ENCODE measurements at regions not wholly inside any gene's neighbourhood (a gene's known extent, or its start where the extent isn't known, plus 50 kb on each side); places are given as distances from the start of the nearest gene placed in this dataset.

- Histone ChIP-seq H3K4ac (ENCODE audit: low read depth in 1 of 2, low read length in 2 of 2) (no peak overlapping the region), H2AK5ac (ENCODE audit: low read length, severe bottlenecking) (no peak overlapping the region), H2BK15ac (ENCODE audit: low read depth, poor library complexity, severe bottlenecking) (no peak overlapping the region), H3K36me3 (ENCODE audit: control insufficient read depth in 1 of 2, insufficient read depth in 2 of 2, low read depth in 1 of 2, low read length in 2 of 2) (no peaks in the 10 kb centered on the region), H2BK5ac (ENCODE audit: low read depth, low read length, poor library complexity, severe bottlenecking) (no peak overlapping the region), H3K9ac (ENCODE audit: low read length) (no peak overlapping the region), H2BK120ac (ENCODE audit: low read depth, low read length) (no peak overlapping the region), H3K23ac (ENCODE audit: low read length in 2 of 2) (no peak overlapping the region), H2AFZ (ENCODE audit: low read depth, low read length) (no peak overlapping the region), H3K4me3 (ENCODE audit: insufficient read depth in 1 of 2, low read depth in 1 of 2, low read length in 2 of 2) (no peak overlapping the region), H3K4me1 (ENCODE audit: control insufficient read depth, insufficient read depth, low read depth, low read length) (no peaks in the 10 kb centered on the region), H4K91ac (ENCODE audit: low read length) (no peak overlapping the region), H3K4me2 (ENCODE audit: low read length, poor library complexity, severe bottlenecking) (no peak overlapping the region), H3K27ac (ENCODE audit: low read length, poor library complexity, severe bottlenecking) (no peak overlapping the region), H4K8ac (ENCODE audit: low read length) (no peak overlapping the region), H3K14ac (ENCODE audit: low read length in 2 of 2) (no peak overlapping the region), H3K27me3 (ENCODE audit: control insufficient read depth in 1 of 2, insufficient read depth in 1 of 2, low read length in 2 of 2) (peaks cover 9 to 15% of the 10 kb centered on the region in 2 experiments), H3K9me3 (ENCODE audit: control insufficient read depth, low read length) (no peaks in the 10 kb centered on the region), H2BK12ac (ENCODE audit: low read length in 2 of 2) (no peak overlapping the region), H3K18ac (ENCODE audit: low read depth in 1 of 2, low read length in 2 of 2) (no peak overlapping the region), H3K79me1 (replicated peaks; ENCODE audit: low read length, poor library complexity, severe bottlenecking) (no peaks in the 10 kb centered on the region)
- 88% methylated on average over 4 of the region's 4 CpGs for WGBS
- DNase-seq: no peak
These were observed 290.4 kb upstream of the PLXNA2 start for GRCh38 chr1:208534599-208534897.

GRCh38 chr1:208534979-208535378 lies 290.8 kb upstream of the PLXNA2 start:
- Histone ChIP-seq H2BK12ac (ENCODE audit: low read length in 2 of 2) (no peak overlapping the region), H2BK5ac (ENCODE audit: low read depth, low read length, poor library complexity, severe bottlenecking) (no peak overlapping the region), H3K79me1 (replicated peaks; ENCODE audit: low read length, poor library complexity, severe bottlenecking) (no peaks in the 10 kb centered on the region), H3K23ac (ENCODE audit: low read length in 2 of 2) (no peak overlapping the region), H3K9ac (ENCODE audit: low read length) (no peak overlapping the region), H3K36me3 (ENCODE audit: control insufficient read depth in 1 of 2, insufficient read depth in 2 of 2, low read depth in 1 of 2, low read length in 2 of 2) (no peaks in the 10 kb centered on the region), H3K14ac (ENCODE audit: low read length in 2 of 2) (no peak overlapping the region), H3K4ac (ENCODE audit: low read depth in 1 of 2, low read length in 2 of 2) (no peak overlapping the region), H2BK120ac (ENCODE audit: low read depth, low read length) (no peak overlapping the region), H3K27me3 (ENCODE audit: control insufficient read depth in 1 of 2, insufficient read depth in 1 of 2, low read length in 2 of 2) (peaks cover 9 to 15% of the 10 kb centered on the region in 2 experiments), H2AFZ (ENCODE audit: low read depth, low read length) (no peak overlapping the region), H3K4me3 (ENCODE audit: insufficient read depth in 1 of 2, low read depth in 1 of 2, low read length in 2 of 2) (no peak overlapping the region), H2BK15ac (ENCODE audit: low read depth, poor library complexity, severe bottlenecking) (no peak overlapping the region), H3K27ac (ENCODE audit: low read length, poor library complexity, severe bottlenecking) (no peak overlapping the region), H4K8ac (ENCODE audit: low read length) (no peak overlapping the region), H4K91ac (ENCODE audit: low read length) (no peak overlapping the region), H2AK5ac (ENCODE audit: low read length, severe bottlenecking) (no peak overlapping the region), H3K4me2 (ENCODE audit: low read length, poor library complexity, severe bottlenecking) (no peak overlapping the region), H3K18ac (ENCODE audit: low read depth in 1 of 2, low read length in 2 of 2) (no peak overlapping the region), H3K9me3 (ENCODE audit: control insufficient read depth, low read length) (no peaks in the 10 kb centered on the region), H3K4me1 (ENCODE audit: control insufficient read depth, insufficient read depth, low read depth, low read length) (no peaks in the 10 kb centered on the region)
- WGBS: 86% methylated on average over 3 of the region's 3 CpGs
- no peak for DNase-seq

DNA sequence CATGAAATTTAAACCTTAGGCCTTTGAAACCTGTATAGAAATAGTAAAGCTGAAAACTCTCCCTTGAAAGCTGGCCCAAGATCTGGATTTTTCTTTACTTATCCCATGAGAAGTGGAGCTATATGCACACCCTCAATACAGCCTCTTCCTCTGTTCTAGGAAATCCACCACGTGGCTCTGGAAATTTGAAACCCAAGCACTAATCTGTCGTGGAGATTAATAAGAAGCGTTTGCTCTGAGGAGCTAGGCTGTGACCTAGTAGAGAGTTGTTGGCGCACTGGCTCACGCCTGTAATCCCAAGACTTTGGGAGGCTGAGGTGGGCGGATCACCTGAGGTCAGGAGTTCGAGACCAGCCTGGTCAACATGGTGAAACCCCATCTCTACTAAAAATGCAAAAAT lies 291.3 kb upstream of the PLXNA2 start:
- 76% methylated on average over 7 of the region's 7 CpGs for WGBS
- no peak overlapping the region for H2BK12ac ChIP-seq (ENCODE audit: low read length in 2 of 2)
- H2BK15ac ChIP-seq (ENCODE audit: low read depth, poor library complexity, severe bottlenecking): no peak overlapping the region
- no peak overlapping the region for H2BK120ac ChIP-seq (ENCODE audit: low read depth, low read length)
- H3K9ac ChIP-seq (ENCODE audit: low read length): no peak overlapping the region
- H2AK5ac ChIP-seq (ENCODE audit: low read length, severe bottlenecking): no peak overlapping the region
- no peak overlapping the region for H3K23ac ChIP-seq (ENCODE audit: low read length in 2 of 2)
- H3K27ac ChIP-seq (ENCODE audit: low read length, poor library complexity, severe bottlenecking): no peak overlapping the region
- no peak overlapping the region for H3K18ac ChIP-seq (ENCODE audit: low read depth in 1 of 2, low read length in 2 of 2)
- H3K9me3 ChIP-seq (ENCODE audit: control insufficient read depth, low read length): no peaks in the 10 kb centered on the region
- H4K8ac ChIP-seq (ENCODE audit: low read length): no peak overlapping the region
- H3K4ac ChIP-seq (ENCODE audit: low read depth in 1 of 2, low read length in 2 of 2): no peak overlapping the region
- H2BK5ac ChIP-seq (ENCODE audit: low read depth, low read length, poor library complexity, severe bottlenecking): no peak overlapping the region
- no peak overlapping the region for H4K91ac ChIP-seq (ENCODE audit: low read length)
- H3K4me3 ChIP-seq (ENCODE audit: insufficient read depth in 1 of 2, low read depth in 1 of 2, low read length in 2 of 2): no peak overlapping the region
- H3K79me1 ChIP-seq (replicated peaks; ENCODE audit: low read length, poor library complexity, severe bottlenecking): no peaks in the 10 kb centered on the region
- no peaks in the 10 kb centered on the region for H3K36me3 ChIP-seq (ENCODE audit: control insufficient read depth in 1 of 2, insufficient read depth in 2 of 2, low read depth in 1 of 2, low read length in 2 of 2)
- no peaks in the 10 kb centered on the region for H3K4me1 ChIP-seq (ENCODE audit: control insufficient read depth, insufficient read depth, low read depth, low read length)
- H3K14ac ChIP-seq (ENCODE audit: low read length in 2 of 2): no peak overlapping the region
- no peak overlapping the region for H2AFZ ChIP-seq (ENCODE audit: low read depth, low read length)
- no peak overlapping the region for H3K4me2 ChIP-seq (ENCODE audit: low read length, poor library complexity, severe bottlenecking)
- no peak for DNase-seq
- peaks cover 9 to 12% of the 10 kb centered on the region in 2 experiments for H3K27me3 ChIP-seq (ENCODE audit: control insufficient read depth in 1 of 2, insufficient read depth in 1 of 2, low read length in 2 of 2)

DNA sequence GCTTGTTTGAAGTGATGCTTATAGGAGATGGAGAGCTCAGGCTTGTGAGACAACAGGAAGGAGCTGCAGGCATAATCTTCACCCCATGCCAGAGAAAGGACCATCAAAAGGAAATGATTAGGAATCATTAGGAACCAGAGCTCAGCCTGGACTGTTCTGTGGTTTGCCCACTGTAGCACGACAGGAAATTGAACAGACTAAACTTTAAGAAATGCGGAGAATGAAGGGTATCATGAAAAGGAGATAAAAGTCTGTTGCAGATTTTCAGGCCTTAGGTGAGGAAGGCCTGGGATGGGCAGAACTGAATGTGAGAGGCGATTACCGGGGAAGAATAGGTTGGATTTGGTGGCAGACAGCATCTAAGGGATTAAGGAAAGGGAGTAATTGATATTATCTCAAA lies 292.0 kb upstream of the PLXNA2 start:
- Histone ChIP-seq H4K8ac (ENCODE audit: low read length) (no peak overlapping the region), H2BK12ac (ENCODE audit: low read length in 2 of 2) (no peak overlapping the region), H3K27ac (ENCODE audit: low read length, poor library complexity, severe bottlenecking) (no peak overlapping the region), H3K36me3 (ENCODE audit: control insufficient read depth in 1 of 2, insufficient read depth in 2 of 2, low read depth in 1 of 2, low read length in 2 of 2) (no peaks in the 10 kb centered on the region), H2BK120ac (ENCODE audit: low read depth, low read length) (no peak overlapping the region), H3K4me3 (ENCODE audit: insufficient read depth in 1 of 2, low read depth in 1 of 2, low read length in 2 of 2) (no peak overlapping the region), H3K4me1 (ENCODE audit: control insufficient read depth, insufficient read depth, low read depth, low read length) (no peaks in the 10 kb centered on the region), H3K4me2 (ENCODE audit: low read length, poor library complexity, severe bottlenecking) (no peak overlapping the region), H3K14ac (ENCODE audit: low read length in 2 of 2) (no peak overlapping the region), H2BK15ac (ENCODE audit: low read depth, poor library complexity, severe bottlenecking) (no peak overlapping the region), H2AFZ (ENCODE audit: low read depth, low read length) (no peak overlapping the region), H3K79me1 (replicated peaks; ENCODE audit: low read length, poor library complexity, severe bottlenecking) (no peaks in the 10 kb centered on the region), H3K23ac (ENCODE audit: low read length in 2 of 2) (no peak overlapping the region), H3K9me3 (ENCODE audit: control insufficient read depth, low read length) (no peaks in the 10 kb centered on the region), H4K91ac (ENCODE audit: low read length) (no peak overlapping the region), H2BK5ac (ENCODE audit: low read depth, low read length, poor library complexity, severe bottlenecking) (no peak overlapping the region), H3K4ac (ENCODE audit: low read depth in 1 of 2, low read length in 2 of 2) (no peak overlapping the region), H3K9ac (ENCODE audit: low read length) (no peak overlapping the region), H3K18ac (ENCODE audit: low read depth in 1 of 2, low read length in 2 of 2) (no peak overlapping the region), H3K27me3 (ENCODE audit: control insufficient read depth in 1 of 2, insufficient read depth in 1 of 2, low read length in 2 of 2) (peaks cover 9 to 12% of the 10 kb centered on the region in 2 experiments), H2AK5ac (ENCODE audit: low read length, severe bottlenecking) (no peak overlapping the region)
- no peak for DNase-seq
- WGBS: 28% methylated on average over 4 of the region's 4 CpGs

Measured in mesenchymal stem cell (in vitro differentiated cells and primary cell).